RKO (cell line): ENCODE measurements at regions not wholly inside any gene's neighbourhood (a gene's known extent, or its start where the extent isn't known, plus 50 kb on each side); places are given as distances from the start of the nearest gene placed in this dataset.

Experiments used
- DNase-seq: peaks from one replicate; pipeline ENCODE4 v3.0.0-alpha.2; 2016; ENCODE audit warnings: low spot score

DNA sequence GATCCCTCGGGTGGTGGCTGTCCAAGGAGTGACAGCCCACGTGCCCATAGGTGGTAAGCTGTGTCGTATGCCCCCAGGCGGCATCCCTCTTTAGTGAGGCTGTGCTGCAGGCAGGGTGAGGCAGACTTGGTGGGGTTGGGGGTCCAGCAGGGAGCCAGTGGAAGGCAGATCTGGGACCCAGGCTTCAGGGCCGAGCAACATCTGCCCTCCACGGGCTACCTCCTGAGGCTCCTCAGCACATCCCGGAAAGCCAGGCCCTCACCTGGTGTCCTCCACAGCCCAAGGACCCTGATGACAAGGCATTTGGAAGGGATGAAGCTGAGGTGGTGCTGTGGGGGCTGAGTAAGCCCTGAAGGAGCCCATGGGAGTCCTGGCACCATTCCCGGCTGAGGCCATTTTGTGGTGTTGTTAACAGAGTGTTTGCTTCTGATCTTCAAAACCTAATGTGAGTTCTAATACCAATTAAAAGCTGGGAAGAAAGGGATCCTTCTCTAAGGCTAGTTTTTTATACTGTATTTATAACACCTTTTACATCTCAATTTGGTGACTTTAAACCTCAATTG, 295.8 kb upstream of the IRX2 start:
- DNase-seq: no peak

DNA sequence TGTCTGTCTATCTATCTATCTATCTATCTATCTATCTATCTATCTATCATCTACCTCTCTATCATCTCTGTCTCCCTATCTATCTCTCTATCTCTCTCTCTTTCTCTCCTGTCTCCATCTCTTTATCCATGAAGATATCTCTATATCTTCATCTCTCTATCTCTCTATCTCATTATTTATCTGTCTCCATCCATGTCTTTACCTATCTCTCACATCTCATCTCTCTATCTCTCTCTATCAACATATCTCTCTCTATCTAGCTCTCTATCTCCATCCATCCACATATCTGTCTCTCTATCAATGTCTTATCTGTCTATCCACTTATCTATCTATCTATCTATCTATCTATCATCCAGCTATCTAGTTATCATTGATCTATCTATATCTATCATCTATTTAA, 292.1 kb upstream of the IRX2 start:
- no peak for DNase-seq

DNA sequence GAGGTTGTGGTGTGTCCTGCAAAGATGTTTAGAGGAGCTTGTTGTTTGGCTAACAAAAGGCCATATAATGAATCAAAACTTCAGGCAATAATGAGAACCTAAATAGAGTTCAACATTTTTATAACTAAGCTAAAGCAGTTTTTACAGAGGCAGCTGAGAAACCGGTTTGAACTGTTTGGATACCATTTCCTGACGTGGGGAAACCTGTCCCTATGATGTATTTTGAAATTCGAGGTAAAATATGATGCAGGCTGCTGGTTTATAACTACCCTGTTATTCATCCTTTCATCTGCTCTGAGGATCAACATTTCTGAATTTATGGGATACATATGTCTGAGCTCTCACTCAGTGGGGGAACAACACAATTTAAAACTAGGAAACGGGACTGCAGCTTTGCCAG, 289.5 kb upstream of the IRX2 start:
- no peak for DNase-seq

DNA sequence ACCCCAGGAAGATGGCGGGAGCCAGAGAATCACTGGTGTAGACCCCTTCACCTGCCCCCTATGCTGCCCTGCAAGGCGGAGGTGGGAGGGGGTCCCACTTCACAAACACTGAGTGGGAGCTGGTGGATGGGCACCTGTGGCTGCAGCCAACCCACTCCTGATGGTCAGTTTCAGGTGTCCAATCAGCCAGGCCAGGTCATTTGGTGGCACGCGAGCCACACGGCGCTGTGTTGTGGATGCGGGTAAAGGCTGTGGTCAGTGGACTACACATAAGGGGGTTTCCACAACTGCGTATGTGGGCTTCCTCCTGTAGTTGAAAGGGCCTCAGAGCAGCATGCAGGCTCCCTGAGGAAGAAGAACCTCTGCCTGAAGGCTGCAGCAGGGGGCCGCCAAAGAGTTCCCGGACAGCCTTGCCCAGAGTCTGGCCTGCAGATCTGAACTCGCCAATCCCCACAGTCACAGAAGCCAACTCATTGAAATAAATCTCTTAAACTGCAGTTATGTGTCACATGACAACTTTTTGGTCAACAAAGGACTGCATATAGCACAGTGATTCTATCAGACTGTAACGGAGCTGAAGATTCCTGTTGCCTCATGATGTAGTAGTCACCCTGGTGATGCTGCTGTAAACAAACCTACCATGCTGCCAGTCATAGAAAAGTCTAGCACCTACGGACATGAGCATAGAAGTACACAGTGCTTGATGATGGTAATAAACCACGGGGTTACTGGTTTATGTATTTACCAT, 284.7 kb upstream of the IRX2 start:
- no peak for DNase-seq

DNA sequence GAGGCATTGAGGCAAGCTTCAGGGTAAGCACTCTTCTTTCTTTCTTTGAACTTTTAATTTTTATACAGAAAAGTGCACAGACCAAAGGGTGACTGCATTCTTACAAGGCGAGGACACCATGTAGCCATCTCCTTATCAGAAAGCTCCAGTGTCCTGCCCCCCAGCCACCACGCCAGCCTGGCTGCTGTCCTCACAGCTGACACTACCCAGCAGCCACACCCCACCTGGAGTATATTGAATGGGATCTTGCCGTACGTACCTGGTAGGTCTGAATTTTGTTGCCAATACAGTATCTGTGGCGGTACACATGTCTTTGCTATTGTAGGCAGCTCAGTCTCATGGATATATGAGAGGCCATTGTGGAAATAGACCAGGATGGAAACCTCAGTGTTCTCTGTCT, 284.0 kb upstream of the IRX2 start:
- no peak for DNase-seq

GRCh38 chr5:3034881-3035280, 283.4 kb upstream of the IRX2 start:
- DNase-seq: no peak

GRCh38 chr5:3034449-3034848, 283.0 kb upstream of the IRX2 start:
- DNase-seq: no peak

GRCh38 chr5:3033033-3033755, 281.7 kb upstream of the IRX2 start:
- DNase-seq: no peak

DNA sequence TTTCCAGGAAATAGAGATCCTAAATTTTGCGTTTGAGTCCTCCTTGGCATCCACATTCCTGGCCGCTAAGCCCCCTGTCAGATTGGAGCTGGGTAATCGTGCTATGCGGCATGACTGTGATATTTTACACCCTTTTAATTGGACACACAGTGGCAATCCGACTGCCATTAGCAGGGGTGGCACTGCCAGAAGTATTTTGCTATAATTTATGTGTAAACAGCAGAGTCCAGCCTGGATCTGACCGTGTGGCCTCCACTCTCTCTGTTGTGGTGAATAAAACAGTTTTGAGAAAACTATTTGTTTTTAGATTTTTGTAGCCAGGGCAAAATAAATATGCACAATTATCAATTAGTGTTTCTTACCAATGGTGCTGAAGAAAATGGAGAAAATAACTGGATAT, 281.0 kb upstream of the IRX2 start:
- no peak for DNase-seq

- no peak for DNase-seq
Observed at GRCh38 chr5:3031733-3032378, 280.4 kb upstream of the IRX2 start.

DNA sequence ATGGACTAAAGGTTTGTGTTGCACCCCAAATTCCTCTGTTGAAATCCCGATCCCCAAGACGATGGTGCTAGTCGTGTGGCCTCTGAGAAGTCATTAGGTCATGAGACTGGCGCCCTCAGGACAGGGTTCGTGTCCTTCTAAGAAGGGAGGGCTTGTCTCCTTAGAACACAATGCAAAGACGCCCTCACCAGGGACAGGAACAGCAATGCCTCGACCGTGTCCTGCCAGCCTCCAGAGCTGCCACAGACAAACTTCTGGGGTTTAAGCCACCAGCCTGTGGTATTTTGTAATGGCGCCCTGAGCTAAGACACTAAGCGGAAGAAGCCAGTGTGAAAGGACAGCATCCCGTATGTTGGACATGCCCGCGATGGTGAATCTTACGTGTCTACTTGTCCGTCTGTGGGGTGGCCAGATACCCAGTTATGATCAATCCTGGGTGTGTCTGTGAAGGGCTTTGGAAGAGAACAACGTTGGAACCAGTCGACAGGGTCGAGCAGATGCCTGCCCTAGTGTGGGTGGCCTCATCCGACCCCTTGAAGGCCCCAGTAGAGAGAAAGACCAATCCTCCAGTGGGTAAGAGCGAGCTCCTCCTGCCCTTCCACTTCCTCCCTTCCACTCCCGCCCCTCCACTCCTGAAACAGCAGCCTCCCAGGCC, 279.2 kb upstream of the IRX2 start:
- no peak for DNase-seq

GRCh38 chr5:3029396-3029795, 277.9 kb upstream of the IRX2 start:
- DNase-seq: no peak

- DNase-seq: no peak
Observed at GRCh38 chr5:3027866-3028635, 276.6 kb upstream of the IRX2 start.

- no peak for DNase-seq
Observed at GRCh38 chr5:3027185-3027865, 275.8 kb upstream of the IRX2 start.

DNA sequence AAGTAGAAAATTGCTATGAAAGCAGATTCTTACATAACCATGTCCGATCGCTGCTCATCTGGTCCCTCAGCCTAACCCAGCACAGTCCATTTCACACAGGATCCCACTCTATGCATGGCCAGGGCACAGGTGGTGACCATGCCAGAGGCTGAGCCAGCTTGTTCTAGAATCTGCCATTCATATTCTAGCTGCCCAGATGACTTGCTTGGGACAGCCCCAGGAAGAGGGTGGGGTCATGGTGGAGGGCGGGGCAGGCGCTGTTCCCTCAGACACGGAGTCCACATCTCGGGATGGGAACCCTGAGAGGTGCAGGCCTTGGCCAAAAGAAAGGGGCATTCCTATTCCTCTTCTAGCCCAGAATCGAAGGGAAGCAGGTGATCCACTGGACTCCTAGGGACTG, 275.2 kb upstream of the IRX2 start:
- no peak for DNase-seq

GRCh38 chr5:3026099-3026498, 274.6 kb upstream of the IRX2 start:
- DNase-seq: no peak

- DNase-seq: no peak
Observed at GRCh38 chr5:3025392-3025791, 273.9 kb upstream of the IRX2 start.

DNA sequence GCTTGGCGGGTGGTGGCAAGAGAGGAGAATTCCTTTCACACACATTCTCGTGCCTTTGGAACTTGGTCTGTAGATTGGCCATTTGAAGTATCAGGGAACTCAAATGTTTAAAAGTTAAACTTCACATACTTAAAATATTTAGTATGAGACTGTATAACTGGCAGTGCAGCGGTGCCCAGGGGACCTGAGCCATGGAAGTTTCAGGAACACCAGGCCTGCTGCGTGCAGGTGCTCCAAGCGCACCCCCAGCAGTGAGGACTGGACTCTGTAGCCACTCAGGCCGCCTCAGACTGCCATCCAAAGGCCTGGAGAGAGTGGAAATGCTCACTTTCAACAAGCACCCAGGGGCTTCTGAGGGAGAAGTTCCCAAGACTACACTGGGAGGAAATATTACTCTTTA, 273.5 kb upstream of the IRX2 start:
- DNase-seq: no peak

- no peak for DNase-seq
Observed at GRCh38 chr5:3024554-3024953, 273.1 kb upstream of the IRX2 start.

GRCh38 chr5:3024126-3024525, 272.6 kb upstream of the IRX2 start:
- DNase-seq: no peak

- no peak for DNase-seq
Observed at GRCh38 chr5:3023656-3024055, 272.2 kb upstream of the IRX2 start.
